DND-41 (cell line): ENCODE measurements at regions not wholly inside any gene's neighbourhood (a gene's known extent, or its start where the extent isn't known, plus 50 kb on each side); places are given as distances from the start of the nearest gene placed in this dataset.

ENCODE experiments used
- CTCF ChIP-seq: IDR thresholded peaks from 2 replicates; pipeline ENCODE4 v1.5.1; 2012; ENCODE audit warnings: borderline replicate concordance, low read length, moderate library complexity, mild to moderate bottlenecking; ENCODE audit not compliant: poor library complexity, severe bottlenecking; ENCODE audit errors: extremely low read depth
- EZH2 ChIP-seq: IDR thresholded peaks from 3 replicates; pipeline ENCODE4 v1.6.1; 2012; ENCODE audit warnings: borderline replicate concordance, low read depth, mild to moderate bottlenecking, moderate library complexity, low read length, inconsistent platforms; ENCODE audit not compliant: severe bottlenecking

- no peak for TF ChIP-seq CTCF
- TF ChIP-seq EZH2 = no peak
These were observed 56.6 kb downstream of the SPRY2 start for GRCh38 chr13:80284290-80284689.
